ENCODE measurements at regions not wholly inside any gene's neighbourhood (a gene's known extent, or its start where the extent isn't known, plus 50 kb on each side); places are given as distances from the start of the nearest gene placed in this dataset.

DNA sequence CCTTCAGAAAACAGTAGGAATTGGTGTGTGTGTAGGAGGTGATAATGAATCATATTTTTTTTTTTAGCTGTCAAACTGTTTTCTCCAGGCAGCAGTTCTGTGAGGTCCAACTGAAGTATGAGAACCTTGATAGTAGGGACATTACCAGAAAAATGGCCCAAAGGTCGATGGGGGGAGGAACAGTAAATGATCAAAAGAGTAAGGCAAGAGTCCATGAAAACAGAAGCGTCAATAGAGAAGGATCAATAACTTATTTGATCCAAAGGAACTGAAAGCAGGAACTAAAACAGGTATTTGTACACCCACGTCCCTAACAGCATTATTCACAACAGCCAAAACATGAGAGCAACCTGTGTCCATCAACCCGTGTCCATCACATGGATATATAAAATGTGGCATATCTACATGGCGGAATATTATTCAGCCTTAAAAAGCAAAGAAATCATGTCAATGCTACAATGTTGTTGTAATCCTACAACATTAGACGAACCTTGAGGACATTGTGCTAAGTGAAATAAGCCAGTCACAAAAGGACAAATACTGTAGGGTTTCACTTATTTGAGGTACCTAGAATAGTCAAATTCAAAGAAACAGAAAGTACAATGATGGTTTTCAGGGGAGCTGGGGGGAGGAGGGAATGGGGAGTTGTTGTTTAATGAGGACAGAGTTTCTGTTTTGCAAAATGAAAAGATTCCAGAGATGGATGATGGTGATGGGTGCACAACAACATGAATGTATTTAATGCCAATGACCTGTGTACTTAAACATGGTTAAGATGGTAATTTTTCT is 214.0 kb upstream of the KLF14 start:
- TF ChIP-seq EZH2 (IDR thresholded peaks at IDR 0.05; ENCODE audit: borderline replicate concordance, insufficient read depth, low read depth, low read length, poor library complexity, severe bottlenecking), result no peak
- TF ChIP-seq, protein P1, sequence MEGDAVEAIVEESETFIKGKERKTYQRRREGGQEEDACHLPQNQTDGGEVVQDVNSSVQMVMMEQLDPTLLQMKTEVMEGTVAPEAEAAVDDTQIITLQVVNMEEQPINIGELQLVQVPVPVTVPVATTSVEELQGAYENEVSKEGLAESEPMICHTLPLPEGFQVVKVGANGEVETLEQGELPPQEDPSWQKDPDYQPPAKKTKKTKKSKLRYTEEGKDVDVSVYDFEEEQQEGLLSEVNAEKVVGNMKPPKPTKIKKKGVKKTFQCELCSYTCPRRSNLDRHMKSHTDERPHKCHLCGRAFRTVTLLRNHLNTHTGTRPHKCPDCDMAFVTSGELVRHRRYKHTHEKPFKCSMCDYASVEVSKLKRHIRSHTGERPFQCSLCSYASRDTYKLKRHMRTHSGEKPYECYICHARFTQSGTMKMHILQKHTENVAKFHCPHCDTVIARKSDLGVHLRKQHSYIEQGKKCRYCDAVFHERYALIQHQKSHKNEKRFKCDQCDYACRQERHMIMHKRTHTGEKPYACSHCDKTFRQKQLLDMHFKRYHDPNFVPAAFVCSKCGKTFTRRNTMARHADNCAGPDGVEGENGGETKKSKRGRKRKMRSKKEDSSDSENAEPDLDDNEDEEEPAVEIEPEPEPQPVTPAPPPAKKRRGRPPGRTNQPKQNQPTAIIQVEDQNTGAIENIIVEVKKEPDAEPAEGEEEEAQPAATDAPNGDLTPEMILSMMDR (IDR thresholded peaks at IDR 0.05), result no peak

Data from B cell (primary cell).